Neural progenitor cell (in vitro differentiated cells): ENCODE measurements at regions not wholly inside any gene's neighbourhood (a gene's known extent, or its start where the extent isn't known, plus 50 kb on each side); places are given as distances from the start of the nearest gene placed in this dataset.
A peak's percentile ranks its signal among the peaks of the same experiment; 100 is the strongest.

Source experiments
- DNase-seq: peaks from one replicate; pipeline ENCODE4 v3.0.0-alpha.2; 2016; ENCODE audit warnings: low spot score
- H2AFZ ChIP-seq: fragments of 200-600 bp; sonication (generic); replicated peaks from 2 replicates; pipeline ENCODE4 v1.6.1; 2016; ENCODE audit warnings: antibody characterized with exemption
- H3F3A ChIP-seq: fragments of 200-600 bp; sonication (generic); 2 replicates; pipeline ENCODE4 v1.6.1; 2016; ENCODE audit warnings: antibody characterized with exemption, low read depth
- H3K27ac ChIP-seq: fragments of 200-600 bp; sonication (generic); 2 replicates; pipeline ENCODE4 v1.5.1; 2016; ENCODE audit warnings: mild to moderate bottlenecking
- H3K27me3 ChIP-seq: fragments of 200-600 bp; sonication (generic); 2 replicates; pipeline ENCODE4 v1.6.1; 2016; ENCODE audit warnings: mild to moderate bottlenecking, moderate library complexity
- H3K36me3 ChIP-seq: fragments of 200-600 bp; sonication (generic); 2 replicates; pipeline ENCODE4 v1.5.1; 2016
- H3K4me1 ChIP-seq: fragments of 200-600 bp; sonication (generic); 2 replicates; pipeline ENCODE4 v1.6.1; 2016; ENCODE audit warnings: mixed run types
- H3K4me2 ChIP-seq: fragments of 200-600 bp; sonication (generic); 2 replicates; pipeline ENCODE4 v1.6.1; 2016
- H3K4me3 ChIP-seq: fragments of 200-600 bp; sonication (generic); 2 replicates; pipeline ENCODE4 v1.5.1; 2016
- H3K79me2 ChIP-seq: fragments of 200-600 bp; sonication (generic); 2 replicates; pipeline ENCODE4 v1.6.1; 2016; ENCODE audit warnings: low read depth
- H3K9ac ChIP-seq: fragments of 200-600 bp; sonication (generic); 2 replicates; pipeline ENCODE4 v1.6.1; 2016
- H3K9me3 ChIP-seq: fragments of 200-600 bp; sonication (generic); 2 replicates; pipeline ENCODE4 v1.5.1; 2016; ENCODE audit warnings: low read depth
- H4K20me1 ChIP-seq: fragments of 200-600 bp; sonication (generic); 2 replicates; pipeline ENCODE4 v1.6.1; 2016; ENCODE audit warnings: low read depth
- H3K27ac Mint-ChIP-seq: 3 replicates; pipeline ENCODE4 v1.8.0; 2021; ENCODE audit warnings: mixed read lengths
- H3K27me3 Mint-ChIP-seq: 2 replicates; pipeline ENCODE4 v1.8.0; 2022; ENCODE audit warnings: low read depth, mild to moderate bottlenecking, inconsistent platforms, moderate library complexity, mixed read lengths; ENCODE audit not compliant: insufficient read depth
- H3K36me3 Mint-ChIP-seq: 3 replicates; pipeline ENCODE4 v1.8.0; 2021; ENCODE audit warnings: mixed read lengths
- H3K4me1 Mint-ChIP-seq: 3 replicates; pipeline ENCODE4 v1.8.0; 2021; ENCODE audit warnings: mixed read lengths
- H3K4me3 Mint-ChIP-seq: 3 replicates; pipeline ENCODE4 v1.8.0; 2021; ENCODE audit warnings: mild to moderate bottlenecking, moderate library complexity, mixed read lengths
- H3K9me3 Mint-ChIP-seq: 3 replicates; pipeline ENCODE4 v1.8.0; 2020; ENCODE audit warnings: mixed read lengths
- EZH2 ChIP-seq: fragments of 200-600 bp; sonication (generic); IDR thresholded peaks from 2 replicates; pipeline ENCODE4 v1.6.1; 2017; ENCODE audit warnings: antibody characterized with exemption, mild to moderate bottlenecking, moderate library complexity
- EZH2phosphoT487 ChIP-seq: fragments of 200-600 bp; sonication (generic); IDR thresholded peaks from 2 replicates; pipeline ENCODE4 v1.6.1; 2017; ENCODE audit warnings: antibody characterized with exemption
- TF ChIP-seq, protein P1 (sequence below): fragments of 200-600 bp; sonication (generic); IDR thresholded peaks from 2 replicates; pipeline ENCODE4 v1.5.1; 2017; ENCODE audit warnings: antibody characterized with exemption, mild to moderate bottlenecking

- Mint-ChIP-seq H3K9me3 (no peaks in the 10 kb centered on the region), H3K4me3 (no peak overlapping the region), H3K27ac (no peak overlapping the region), H3K4me1 (peaks cover 4% of the 10 kb centered on the region), H3K27me3 (no peaks in the 10 kb centered on the region), H3K36me3 (no peaks in the 10 kb centered on the region)
- Histone ChIP-seq H3K36me3 (no peaks in the 10 kb centered on the region), H3K4me2 (no peak overlapping the region), H3K4me1 (peaks cover 3% of the 10 kb centered on the region), H4K20me1 (no peaks in the 10 kb centered on the region), H3K79me2 (no peaks in the 10 kb centered on the region), H3K9ac (no peak overlapping the region), H3F3A (no peaks in the 10 kb centered on the region), H3K9me3 (no peaks in the 10 kb centered on the region), H3K4me3 (no peak overlapping the region), H3K27me3 (no peaks in the 10 kb centered on the region), H2AFZ (no peak overlapping the region), H3K27ac (no peak overlapping the region)
- no peak for TF ChIP-seq EZH2
- TF ChIP-seq EZH2phosphoT487 = no peak
- TF ChIP-seq, protein P1, sequence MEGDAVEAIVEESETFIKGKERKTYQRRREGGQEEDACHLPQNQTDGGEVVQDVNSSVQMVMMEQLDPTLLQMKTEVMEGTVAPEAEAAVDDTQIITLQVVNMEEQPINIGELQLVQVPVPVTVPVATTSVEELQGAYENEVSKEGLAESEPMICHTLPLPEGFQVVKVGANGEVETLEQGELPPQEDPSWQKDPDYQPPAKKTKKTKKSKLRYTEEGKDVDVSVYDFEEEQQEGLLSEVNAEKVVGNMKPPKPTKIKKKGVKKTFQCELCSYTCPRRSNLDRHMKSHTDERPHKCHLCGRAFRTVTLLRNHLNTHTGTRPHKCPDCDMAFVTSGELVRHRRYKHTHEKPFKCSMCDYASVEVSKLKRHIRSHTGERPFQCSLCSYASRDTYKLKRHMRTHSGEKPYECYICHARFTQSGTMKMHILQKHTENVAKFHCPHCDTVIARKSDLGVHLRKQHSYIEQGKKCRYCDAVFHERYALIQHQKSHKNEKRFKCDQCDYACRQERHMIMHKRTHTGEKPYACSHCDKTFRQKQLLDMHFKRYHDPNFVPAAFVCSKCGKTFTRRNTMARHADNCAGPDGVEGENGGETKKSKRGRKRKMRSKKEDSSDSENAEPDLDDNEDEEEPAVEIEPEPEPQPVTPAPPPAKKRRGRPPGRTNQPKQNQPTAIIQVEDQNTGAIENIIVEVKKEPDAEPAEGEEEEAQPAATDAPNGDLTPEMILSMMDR = no peak
- no peak for DNase-seq
Observed at GRCh38 chr6:92806254-92806653, 613.1 kb downstream of the EPHA7 start.

DNA sequence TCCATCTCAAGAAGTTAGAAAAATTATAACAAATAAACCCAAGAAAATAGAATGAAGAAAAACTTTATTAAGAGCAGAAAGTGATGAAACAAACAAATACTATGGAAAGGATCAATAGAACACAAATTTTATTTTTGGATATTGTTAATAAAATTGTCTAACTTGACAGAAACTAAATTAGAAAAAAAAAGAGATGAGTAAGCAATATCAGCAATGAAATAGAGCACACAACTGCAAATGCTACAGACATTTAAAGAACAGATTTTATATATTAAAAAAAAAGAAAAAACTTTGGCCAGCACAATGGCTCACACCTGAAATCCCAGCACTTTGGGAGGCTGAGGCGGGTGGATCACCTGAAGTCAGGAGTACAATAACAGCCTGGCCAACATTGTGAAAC, 628.0 kb downstream of the EPHA7 start:
- Histone ChIP-seq H3K9ac (no peak overlapping the region), H3K9me3 (no peaks in the 10 kb centered on the region), H4K20me1 (no peaks in the 10 kb centered on the region), H2AFZ (no peak overlapping the region), H3F3A (no peaks in the 10 kb centered on the region), H3K27me3 (no peaks in the 10 kb centered on the region), H3K36me3 (no peaks in the 10 kb centered on the region), H3K4me1 (no peaks in the 10 kb centered on the region), H3K4me2 (no peak overlapping the region), H3K4me3 (no peak overlapping the region), H3K79me2 (no peaks in the 10 kb centered on the region), H3K27ac (no peak overlapping the region)
- Mint-ChIP-seq H3K4me1 (no peaks in the 10 kb centered on the region), H3K27me3 (no peaks in the 10 kb centered on the region), H3K4me3 (no peak overlapping the region), H3K9me3 (peaks cover 6% of the 10 kb centered on the region), H3K36me3 (no peaks in the 10 kb centered on the region), H3K27ac (no peak overlapping the region)
- DNase-seq = no peak
- no peak for TF ChIP-seq EZH2phosphoT487
- TF ChIP-seq, protein P1 = no peak
- TF ChIP-seq EZH2 = no peak

- Histone ChIP-seq H3K9me3 (no peaks in the 10 kb centered on the region), H3K27ac (no peak overlapping the region), H3K4me3 (no peak overlapping the region), H3K4me1 (no peaks in the 10 kb centered on the region), H3K79me2 (no peaks in the 10 kb centered on the region), H3F3A (no peaks in the 10 kb centered on the region), H2AFZ (no peak overlapping the region), H4K20me1 (no peaks in the 10 kb centered on the region), H3K9ac (no peak overlapping the region), H3K27me3 (no peaks in the 10 kb centered on the region), H3K4me2 (no peak overlapping the region), H3K36me3 (no peaks in the 10 kb centered on the region)
- Mint-ChIP-seq H3K27me3 (no peaks in the 10 kb centered on the region), H3K4me3 (no peak overlapping the region), H3K9me3 (peaks cover 6% of the 10 kb centered on the region), H3K27ac (no peak overlapping the region), H3K4me1 (no peaks in the 10 kb centered on the region), H3K36me3 (no peaks in the 10 kb centered on the region)
- TF ChIP-seq EZH2phosphoT487 (no peak), EZH2 (no peak)
- TF ChIP-seq, protein P1 = no peak
- DNase-seq = no peak
Observed at GRCh38 chr6:92790381-92790780, 629.0 kb downstream of the EPHA7 start.

DNA sequence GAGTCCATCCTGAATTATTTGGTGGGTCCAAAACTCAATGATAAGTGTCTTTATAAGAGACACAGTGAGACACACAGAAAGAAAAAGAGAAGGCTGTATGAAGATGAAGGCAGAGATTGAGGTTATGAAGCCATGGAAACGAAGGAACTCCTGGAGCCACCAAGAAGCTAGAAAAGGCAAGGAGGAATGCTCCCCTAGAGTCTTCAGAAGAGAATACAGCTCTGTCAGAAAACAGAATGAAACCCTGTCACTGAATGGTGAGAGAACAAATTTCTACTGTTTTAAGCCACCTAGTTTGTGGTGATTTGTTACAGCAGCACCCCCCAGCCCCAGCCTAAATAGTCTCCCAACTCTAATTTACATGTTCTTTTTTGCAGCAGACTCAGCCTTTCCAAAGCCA, 635.1 kb downstream of the EPHA7 start:
- Histone ChIP-seq H3K4me1 (no peaks in the 10 kb centered on the region), H3K36me3 (no peaks in the 10 kb centered on the region), H3K79me2 (no peaks in the 10 kb centered on the region), H3K27ac (no peak overlapping the region), H3K9ac (no peak overlapping the region), H3K4me2 (no peak overlapping the region), H3K9me3 (no peaks in the 10 kb centered on the region), H2AFZ (no peak overlapping the region), H3F3A (no peaks in the 10 kb centered on the region), H3K4me3 (no peak overlapping the region), H4K20me1 (no peaks in the 10 kb centered on the region), H3K27me3 (no peaks in the 10 kb centered on the region)
- Mint-ChIP-seq H3K9me3 (peaks cover 6% of the 10 kb centered on the region), H3K4me3 (no peak overlapping the region), H3K36me3 (no peaks in the 10 kb centered on the region), H3K27me3 (no peaks in the 10 kb centered on the region), H3K27ac (no peak overlapping the region), H3K4me1 (peaks cover 7% of the 10 kb centered on the region)
- TF ChIP-seq EZH2 = no peak
- TF ChIP-seq, protein P1 = peak; percentile 8
- TF ChIP-seq EZH2phosphoT487 = no peak
- DNase-seq = no peak
